ENCODE measurements at regions not wholly inside any gene's neighbourhood (a gene's known extent, or its start where the extent isn't known, plus 50 kb on each side); places are given as distances from the start of the nearest gene placed in this dataset.
"Not testable (repeated sequence)": the region's sequence is repeated elsewhere in the genome, so short reads cannot be mapped to it uniquely, and the experiment has no call there.

GRCh38 chr14:57061009-57061711 is 207.5 kb downstream of the EXOC5 start:
- TF ChIP-seq NFRKB (IDR thresholded peaks at IDR 0.05) (no peak), BHLHE40 (IDR thresholded peaks at IDR 0.05; ENCODE audit: borderline replicate concordance) (no peak), L3MBTL2 (conservative IDR thresholded peaks at IDR 0.05) (no peak), FOXM1 (IDR thresholded peaks at IDR 0.05; ENCODE audit: borderline replicate concordance) (no peak), ZNF384 (IDR thresholded peaks at IDR 0.05) (no peak), PKNOX1 (IDR thresholded peaks at IDR 0.05) (no peak), FOXA1 (IDR thresholded peaks at IDR 0.05) (no peak), CTBP1 (IDR thresholded peaks at IDR 0.05; ENCODE audit: borderline replicate concordance) (no peak), HDGF (IDR thresholded peaks at IDR 0.05; ENCODE audit: borderline replicate concordance) (no peak), LEF1 (IDR thresholded peaks at IDR 0.05; ENCODE audit: borderline replicate concordance) (no peak), SUZ12 (IDR thresholded peaks at IDR 0.05) (no peak), ARNT (IDR thresholded peaks at IDR 0.05) (no peak), SP1 (IDR thresholded peaks at IDR 0.05) (no peak), FOXK2 (IDR thresholded peaks at IDR 0.05) (no peak), ELF4 (IDR thresholded peaks at IDR 0.05) (no peak), TARDBP (IDR thresholded peaks at IDR 0.05) (no peak)
- POLR2A ChIA-PET = no interaction called here
- no peak for DNase-seq (ENCODE audit: extremely low spot score)
- CTCF ChIA-PET = interaction anchor here (1.0 kb wide), 1 partner anchor 20 kb away, joined by 4 read pairs; no protein-coding TSS in a partner anchor

GRCh38 chr14:57060276-57060955 is 208.3 kb downstream of the EXOC5 start:
- TF ChIP-seq L3MBTL2 (conservative IDR thresholded peaks at IDR 0.05) (no peak), SP1 (IDR thresholded peaks at IDR 0.05) (no peak), ELF4 (IDR thresholded peaks at IDR 0.05) (no peak), BHLHE40 (IDR thresholded peaks at IDR 0.05; ENCODE audit: borderline replicate concordance) (no peak), HDGF (IDR thresholded peaks at IDR 0.05; ENCODE audit: borderline replicate concordance) (no peak), ARNT (IDR thresholded peaks at IDR 0.05) (no peak), FOXK2 (IDR thresholded peaks at IDR 0.05) (no peak), TARDBP (IDR thresholded peaks at IDR 0.05) (no peak), CTBP1 (IDR thresholded peaks at IDR 0.05; ENCODE audit: borderline replicate concordance) (no peak), NFRKB (IDR thresholded peaks at IDR 0.05) (no peak), FOXM1 (IDR thresholded peaks at IDR 0.05; ENCODE audit: borderline replicate concordance) (no peak), LEF1 (IDR thresholded peaks at IDR 0.05; ENCODE audit: borderline replicate concordance) (no peak), PKNOX1 (IDR thresholded peaks at IDR 0.05) (no peak)
- DNase-seq (ENCODE audit: extremely low spot score) = no peak
- CTCF ChIA-PET = no interaction called here
- POLR2A ChIA-PET = no interaction called here

DNA sequence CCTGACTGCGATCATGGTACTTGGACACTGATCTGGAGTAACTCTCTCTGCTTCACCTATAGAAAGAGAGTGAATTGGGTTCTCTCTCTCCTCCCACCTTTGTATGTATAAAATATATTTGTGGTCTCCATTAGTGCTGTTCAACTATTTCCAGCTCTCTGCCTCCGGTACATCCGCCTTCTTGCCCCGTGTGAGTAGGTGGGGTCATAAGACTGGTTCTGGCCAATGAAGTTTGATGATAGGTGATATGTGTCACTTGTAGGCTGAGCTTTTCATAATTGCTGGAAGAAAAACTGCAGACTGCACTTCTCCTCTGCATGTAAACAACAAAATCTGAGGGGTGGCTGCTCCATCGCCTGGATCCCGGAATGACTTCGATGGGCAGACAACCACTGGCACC is 210.4 kb downstream of the EXOC5 start:
- ChIA-PET CTCF (no interaction called here), POLR2A (no interaction called here)
- DNase-seq (ENCODE audit: extremely low spot score) = no peak
- TF ChIP-seq ZNF384 (IDR thresholded peaks at IDR 0.05) (no peak), LEF1 (IDR thresholded peaks at IDR 0.05; ENCODE audit: borderline replicate concordance) (no peak), NFRKB (IDR thresholded peaks at IDR 0.05) (no peak), CTBP1 (IDR thresholded peaks at IDR 0.05; ENCODE audit: borderline replicate concordance) (no peak), TARDBP (IDR thresholded peaks at IDR 0.05) (no peak), FOXA1 (IDR thresholded peaks at IDR 0.05) (no peak), PKNOX1 (IDR thresholded peaks at IDR 0.05) (no peak), SUZ12 (IDR thresholded peaks at IDR 0.05) (no peak), FOXM1 (IDR thresholded peaks at IDR 0.05; ENCODE audit: borderline replicate concordance) (no peak), L3MBTL2 (conservative IDR thresholded peaks at IDR 0.05) (no peak), SP1 (IDR thresholded peaks at IDR 0.05) (no peak), FOXK2 (IDR thresholded peaks at IDR 0.05) (no peak), HDGF (IDR thresholded peaks at IDR 0.05; ENCODE audit: borderline replicate concordance) (no peak), ELF4 (IDR thresholded peaks at IDR 0.05) (no peak)

DNA sequence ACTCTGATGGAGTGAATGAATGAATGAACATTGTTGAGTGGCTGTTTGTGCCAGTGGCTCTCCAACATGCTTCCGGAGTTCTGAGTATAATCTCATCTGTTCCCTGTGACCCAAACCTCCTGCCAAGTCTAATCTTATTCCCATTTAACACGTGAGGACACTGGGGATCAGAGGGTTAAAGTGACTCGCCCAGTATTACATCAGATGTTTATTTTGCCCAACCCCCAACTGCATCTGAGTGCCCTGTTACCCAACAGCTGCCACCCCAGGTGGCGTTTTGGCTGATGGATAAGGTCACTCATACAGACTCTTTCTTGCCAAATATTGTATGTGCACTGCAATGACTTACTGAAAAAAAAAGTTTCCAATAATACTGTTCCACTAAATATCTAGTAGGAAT is 210.9 kb downstream of the EXOC5 start:
- POLR2A ChIA-PET = no interaction called here

GRCh38 chr14:57056522-57056921 is 212.2 kb downstream of the EXOC5 start:
- CTCF ChIA-PET; DNase-seq (ENCODE audit: extremely low spot score); POLR2A ChIA-PET: not testable (repeated sequence)

More for the DNA sequence above, 210.9 kb downstream of the EXOC5 start:
- CTCF ChIA-PET = no interaction called here
- no peak for DNase-seq (ENCODE audit: extremely low spot score)
- no peak for TF ChIP-seq LEF1 (IDR thresholded peaks at IDR 0.05; ENCODE audit: borderline replicate concordance)
- TF ChIP-seq ARNT (IDR thresholded peaks at IDR 0.05) = no peak
- TF ChIP-seq FOXK2 (IDR thresholded peaks at IDR 0.05) = no peak
- no peak for TF ChIP-seq L3MBTL2 (conservative IDR thresholded peaks at IDR 0.05)
- no peak for TF ChIP-seq CTBP1 (IDR thresholded peaks at IDR 0.05; ENCODE audit: borderline replicate concordance)
- TF ChIP-seq ZNF384 (IDR thresholded peaks at IDR 0.05) = no peak
- TF ChIP-seq BHLHE40 (IDR thresholded peaks at IDR 0.05; ENCODE audit: borderline replicate concordance) = no peak
- TF ChIP-seq FOXM1 (IDR thresholded peaks at IDR 0.05; ENCODE audit: borderline replicate concordance) = no peak

- TF ChIP-seq ELF4 (IDR thresholded peaks at IDR 0.05) = no peak
- TF ChIP-seq SUZ12 (IDR thresholded peaks at IDR 0.05) = no peak
- TF ChIP-seq FOXM1 (IDR thresholded peaks at IDR 0.05; ENCODE audit: borderline replicate concordance) = no peak
- TF ChIP-seq ARNT (IDR thresholded peaks at IDR 0.05) = no peak
- no peak for TF ChIP-seq LEF1 (IDR thresholded peaks at IDR 0.05; ENCODE audit: borderline replicate concordance)
- TF ChIP-seq BHLHE40 (IDR thresholded peaks at IDR 0.05; ENCODE audit: borderline replicate concordance) = no peak
- no peak for TF ChIP-seq TARDBP (IDR thresholded peaks at IDR 0.05)
- TF ChIP-seq CTBP1 (IDR thresholded peaks at IDR 0.05; ENCODE audit: borderline replicate concordance) = no peak
- TF ChIP-seq FOXK2 (IDR thresholded peaks at IDR 0.05) = no peak
- no peak for TF ChIP-seq NFRKB (IDR thresholded peaks at IDR 0.05)
- no peak for TF ChIP-seq FOXA1 (IDR thresholded peaks at IDR 0.05)
- no peak for TF ChIP-seq L3MBTL2 (conservative IDR thresholded peaks at IDR 0.05)
- no peak for TF ChIP-seq ZNF384 (IDR thresholded peaks at IDR 0.05)
- TF ChIP-seq PKNOX1 (IDR thresholded peaks at IDR 0.05) = no peak
- DNase-seq (ENCODE audit: extremely low spot score) = no peak
- ChIA-PET CTCF (interaction anchor here (1.1 kb wide), 1 partner anchor 474 kb away, joined by 3 read pairs; no protein-coding TSS in a partner anchor), POLR2A (no interaction called here)
Observed at GRCh38 chr14:57052705-57053302, 215.9 kb downstream of the EXOC5 start.

Data from HEK293T (cell line).